Fibroblast of the aortic adventitia (primary cell): ENCODE measurements at regions not wholly inside any gene's neighbourhood (a gene's known extent, or its start where the extent isn't known, plus 50 kb on each side); places are given as distances from the start of the nearest gene placed in this dataset.
"Not testable (repeated sequence)": the region's sequence is repeated elsewhere in the genome, so short reads cannot be mapped to it uniquely, and the experiment has no call there.

Experiments used
- DNase-seq: peaks from one replicate; pipeline ENCODE4 v3.0.0-alpha.2; 2010; ENCODE audit warnings: low read depth
- H3K4me3 ChIP-seq: 2 replicates; pipeline ENCODE4 v1.5.1; 2011; ENCODE audit warnings: low read depth, mild to moderate bottlenecking, control low read depth, low read length, moderate library complexity
- TF ChIP-seq, protein P1 (sequence below): IDR thresholded peaks from 2 replicates; pipeline ENCODE4 v1.5.1; 2011; ENCODE audit warnings: mild to moderate bottlenecking, low read length, control low read depth, inconsistent platforms; ENCODE audit not compliant: insufficient read depth

- TF ChIP-seq, protein P1, sequence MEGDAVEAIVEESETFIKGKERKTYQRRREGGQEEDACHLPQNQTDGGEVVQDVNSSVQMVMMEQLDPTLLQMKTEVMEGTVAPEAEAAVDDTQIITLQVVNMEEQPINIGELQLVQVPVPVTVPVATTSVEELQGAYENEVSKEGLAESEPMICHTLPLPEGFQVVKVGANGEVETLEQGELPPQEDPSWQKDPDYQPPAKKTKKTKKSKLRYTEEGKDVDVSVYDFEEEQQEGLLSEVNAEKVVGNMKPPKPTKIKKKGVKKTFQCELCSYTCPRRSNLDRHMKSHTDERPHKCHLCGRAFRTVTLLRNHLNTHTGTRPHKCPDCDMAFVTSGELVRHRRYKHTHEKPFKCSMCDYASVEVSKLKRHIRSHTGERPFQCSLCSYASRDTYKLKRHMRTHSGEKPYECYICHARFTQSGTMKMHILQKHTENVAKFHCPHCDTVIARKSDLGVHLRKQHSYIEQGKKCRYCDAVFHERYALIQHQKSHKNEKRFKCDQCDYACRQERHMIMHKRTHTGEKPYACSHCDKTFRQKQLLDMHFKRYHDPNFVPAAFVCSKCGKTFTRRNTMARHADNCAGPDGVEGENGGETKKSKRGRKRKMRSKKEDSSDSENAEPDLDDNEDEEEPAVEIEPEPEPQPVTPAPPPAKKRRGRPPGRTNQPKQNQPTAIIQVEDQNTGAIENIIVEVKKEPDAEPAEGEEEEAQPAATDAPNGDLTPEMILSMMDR: no peak
- no peak for DNase-seq
- H3K4me3 ChIP-seq: no peak overlapping the region
These were observed 338.9 kb downstream of the GADD45G start for GRCh38 chr9:89943728-89944127.

- no peak for DNase-seq
- TF ChIP-seq, protein P1: no peak
- no peak overlapping the region for H3K4me3 ChIP-seq
These were observed 340.3 kb downstream of the GADD45G start for GRCh38 chr9:89945133-89945532.

- no peak overlapping the region for H3K4me3 ChIP-seq
- no peak for DNase-seq
- TF ChIP-seq, protein P1: no peak
These were observed 341.9 kb downstream of the GADD45G start for GRCh38 chr9:89946741-89947140.

- DNase-seq: no peak
- no peak overlapping the region for H3K4me3 ChIP-seq
- TF ChIP-seq, protein P1: no peak
These were observed 344.3 kb downstream of the GADD45G start for GRCh38 chr9:89949111-89949510.

DNA sequence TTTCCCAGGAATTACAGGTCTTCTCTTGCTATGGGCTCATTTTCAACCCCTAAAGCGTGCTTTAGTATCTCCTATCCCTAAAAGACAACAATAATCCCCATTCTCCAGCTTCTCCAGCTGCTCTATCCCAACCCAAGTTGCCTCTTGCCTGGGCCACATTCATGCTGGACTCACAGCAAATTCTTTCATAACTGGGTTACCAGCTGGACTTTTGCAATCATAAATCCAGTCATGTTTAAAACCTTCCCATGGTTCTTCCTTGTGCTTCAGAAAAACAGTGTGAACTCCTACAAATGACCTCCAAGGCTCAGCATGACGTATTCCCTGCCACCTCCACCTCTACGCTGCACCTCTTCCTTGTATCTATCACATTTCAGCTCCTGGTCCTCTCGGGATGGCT, 346.9 kb downstream of the GADD45G start:
- DNase-seq: peak; percentile 8
- H3K4me3 ChIP-seq: no peak overlapping the region
- TF ChIP-seq, protein P1: no peak

DNA sequence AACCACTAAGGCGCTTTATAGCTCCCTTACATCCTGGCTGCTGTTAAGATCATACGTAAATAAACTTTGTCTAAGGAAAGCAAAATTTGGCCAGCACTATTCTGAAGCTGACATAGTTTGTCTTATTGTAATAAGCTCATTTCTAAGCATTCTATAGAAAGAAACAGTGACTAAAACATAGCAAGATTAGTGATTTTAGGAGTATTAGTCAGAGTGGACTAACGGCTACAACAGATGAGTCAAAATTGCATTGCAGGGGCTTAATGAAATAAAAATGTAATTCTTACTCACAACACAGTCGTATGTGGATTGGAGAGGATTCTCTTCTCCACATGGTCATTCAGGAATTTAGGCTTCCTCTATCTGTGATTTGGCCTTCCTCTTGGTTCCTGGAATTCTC, 347.6 kb downstream of the GADD45G start:
- TF ChIP-seq, protein P1: no peak
- H3K4me3 ChIP-seq: no peak overlapping the region
- peak; percentile 37 for DNase-seq

- DNase-seq, H3K4me3 ChIP-seq: not testable (repeated sequence)
These were observed 348.5 kb downstream of the GADD45G start for GRCh38 chr9:89953263-89953662.
